GM12874 (cell line): ENCODE measurements at regions not wholly inside any gene's neighbourhood (a gene's known extent, or its start where the extent isn't known, plus 50 kb on each side); places are given as distances from the start of the nearest gene placed in this dataset.

Experiments used
- TF ChIP-seq, protein P1 (sequence below): IDR thresholded peaks from 2 replicates; pipeline ENCODE4 v1.5.1; 2011; ENCODE audit warnings: low read depth, mild to moderate bottlenecking, control low read depth, low read length, moderate library complexity; ENCODE audit not compliant: insufficient read depth

GRCh38 chr3:81974751-81975150, 213.3 kb upstream of the GBE1 start:
- TF ChIP-seq, protein P1, sequence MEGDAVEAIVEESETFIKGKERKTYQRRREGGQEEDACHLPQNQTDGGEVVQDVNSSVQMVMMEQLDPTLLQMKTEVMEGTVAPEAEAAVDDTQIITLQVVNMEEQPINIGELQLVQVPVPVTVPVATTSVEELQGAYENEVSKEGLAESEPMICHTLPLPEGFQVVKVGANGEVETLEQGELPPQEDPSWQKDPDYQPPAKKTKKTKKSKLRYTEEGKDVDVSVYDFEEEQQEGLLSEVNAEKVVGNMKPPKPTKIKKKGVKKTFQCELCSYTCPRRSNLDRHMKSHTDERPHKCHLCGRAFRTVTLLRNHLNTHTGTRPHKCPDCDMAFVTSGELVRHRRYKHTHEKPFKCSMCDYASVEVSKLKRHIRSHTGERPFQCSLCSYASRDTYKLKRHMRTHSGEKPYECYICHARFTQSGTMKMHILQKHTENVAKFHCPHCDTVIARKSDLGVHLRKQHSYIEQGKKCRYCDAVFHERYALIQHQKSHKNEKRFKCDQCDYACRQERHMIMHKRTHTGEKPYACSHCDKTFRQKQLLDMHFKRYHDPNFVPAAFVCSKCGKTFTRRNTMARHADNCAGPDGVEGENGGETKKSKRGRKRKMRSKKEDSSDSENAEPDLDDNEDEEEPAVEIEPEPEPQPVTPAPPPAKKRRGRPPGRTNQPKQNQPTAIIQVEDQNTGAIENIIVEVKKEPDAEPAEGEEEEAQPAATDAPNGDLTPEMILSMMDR: no peak

DNA sequence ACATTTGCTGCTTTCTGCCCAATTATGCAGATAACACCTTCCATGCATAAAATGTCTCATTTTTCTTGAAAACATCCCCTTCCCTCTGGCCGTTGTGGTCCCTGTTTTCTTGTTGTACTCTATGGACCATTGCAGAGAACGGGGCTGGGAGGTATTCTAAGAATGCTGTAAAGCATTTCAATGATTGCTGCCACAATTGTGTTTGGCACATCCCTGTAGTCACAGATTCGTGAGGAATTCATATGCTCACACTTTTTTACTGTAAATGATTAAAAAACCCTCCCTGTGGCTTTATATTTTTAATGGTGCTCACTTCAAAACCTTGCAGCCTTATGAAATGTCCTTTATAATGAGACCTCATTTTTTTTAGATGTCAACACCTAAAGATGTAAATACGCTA, 207.2 kb upstream of the GBE1 start:
- TF ChIP-seq, protein P1: no peak

DNA sequence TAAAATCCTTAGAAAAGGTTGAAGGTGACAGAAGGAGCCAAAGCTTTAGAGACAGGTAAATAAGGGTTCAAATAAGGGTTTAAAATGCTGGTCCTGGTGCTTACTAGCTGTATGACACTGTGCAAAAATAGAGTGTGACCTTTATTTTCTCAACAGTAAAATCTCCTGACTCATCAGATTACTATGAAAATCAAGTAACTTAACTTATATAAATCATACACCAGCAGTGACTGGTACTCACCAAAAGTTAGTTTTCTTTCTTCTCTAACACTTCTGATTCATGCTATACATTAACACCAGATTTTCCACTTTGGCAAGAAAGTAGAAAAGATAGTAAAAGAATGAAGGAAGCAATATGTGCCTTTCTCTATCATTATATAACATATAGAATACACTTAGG, 205.9 kb upstream of the GBE1 start:
- TF ChIP-seq, protein P1: no peak

GRCh38 chr3:81965696-81966095, 204.3 kb upstream of the GBE1 start:
- TF ChIP-seq, protein P1: no peak

- TF ChIP-seq, protein P1: no peak
Measured at GRCh38 chr3:81962396-81962795, 201.0 kb upstream of the GBE1 start.

GRCh38 chr3:81958972-81959640, 197.7 kb upstream of the GBE1 start:
- TF ChIP-seq, protein P1: no peak

GRCh38 chr3:81955878-81956277, 194.4 kb upstream of the GBE1 start:
- TF ChIP-seq, protein P1: no peak

- TF ChIP-seq, protein P1: no peak
Measured at GRCh38 chr3:81953111-81953510, 191.7 kb upstream of the GBE1 start.
